Mammary epithelial cell (primary cell): ENCODE measurements at regions not wholly inside any gene's neighbourhood (a gene's known extent, or its start where the extent isn't known, plus 50 kb on each side); places are given as distances from the start of the nearest gene placed in this dataset.

Source experiments
- EZH2 ChIP-seq: IDR thresholded peaks from 2 replicates; pipeline ENCODE4 v1.6.1; 2012; ENCODE audit warnings: low read length, inconsistent platforms, borderline replicate concordance
- TF ChIP-seq, protein P1 (sequence below), 2 donors: IDR thresholded peaks in 1 of 2; conservative IDR thresholded peaks in 1 of 2; 2 replicates each; pipeline ENCODE4 v1.5.1; 2011 to 2012; ENCODE audit warnings: inconsistent platforms in 2 of 2, low read length in 2 of 2, mild to moderate bottlenecking in 2 of 2, control low read depth in 1 of 2, low read depth in 1 of 2; ENCODE audit not compliant: insufficient read depth in 1 of 2; ENCODE audit errors: extremely low read depth in 1 of 2

DNA sequence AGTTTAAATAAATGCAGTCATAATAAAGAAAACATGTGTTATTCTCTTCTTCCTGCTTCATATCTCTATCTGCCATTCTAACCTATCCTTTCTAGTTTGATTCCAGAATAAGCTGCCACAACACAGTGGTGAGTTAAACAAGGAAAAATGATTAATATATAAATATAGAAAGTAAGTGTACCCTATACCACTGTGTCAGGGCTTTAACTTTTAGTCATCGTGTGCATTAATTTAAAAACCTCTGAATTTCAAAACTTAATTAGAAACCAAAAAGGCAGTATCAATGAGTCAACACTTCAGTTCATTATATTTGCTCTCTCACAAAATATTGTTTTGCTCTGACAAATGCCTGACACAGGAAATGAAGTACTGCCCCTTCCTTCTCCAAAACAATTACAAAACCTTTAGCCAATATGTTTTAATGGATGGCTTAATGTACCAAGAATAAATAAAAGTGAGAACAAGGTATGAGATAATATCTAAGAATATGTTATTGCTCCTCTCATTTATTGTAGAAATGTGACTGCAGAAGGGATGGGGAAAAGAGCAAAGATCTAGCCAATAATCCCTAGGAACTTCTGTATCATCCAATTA is 634.8 kb downstream of the KCNT2 start:
- TF ChIP-seq EZH2: no peak
- TF ChIP-seq, protein P1, sequence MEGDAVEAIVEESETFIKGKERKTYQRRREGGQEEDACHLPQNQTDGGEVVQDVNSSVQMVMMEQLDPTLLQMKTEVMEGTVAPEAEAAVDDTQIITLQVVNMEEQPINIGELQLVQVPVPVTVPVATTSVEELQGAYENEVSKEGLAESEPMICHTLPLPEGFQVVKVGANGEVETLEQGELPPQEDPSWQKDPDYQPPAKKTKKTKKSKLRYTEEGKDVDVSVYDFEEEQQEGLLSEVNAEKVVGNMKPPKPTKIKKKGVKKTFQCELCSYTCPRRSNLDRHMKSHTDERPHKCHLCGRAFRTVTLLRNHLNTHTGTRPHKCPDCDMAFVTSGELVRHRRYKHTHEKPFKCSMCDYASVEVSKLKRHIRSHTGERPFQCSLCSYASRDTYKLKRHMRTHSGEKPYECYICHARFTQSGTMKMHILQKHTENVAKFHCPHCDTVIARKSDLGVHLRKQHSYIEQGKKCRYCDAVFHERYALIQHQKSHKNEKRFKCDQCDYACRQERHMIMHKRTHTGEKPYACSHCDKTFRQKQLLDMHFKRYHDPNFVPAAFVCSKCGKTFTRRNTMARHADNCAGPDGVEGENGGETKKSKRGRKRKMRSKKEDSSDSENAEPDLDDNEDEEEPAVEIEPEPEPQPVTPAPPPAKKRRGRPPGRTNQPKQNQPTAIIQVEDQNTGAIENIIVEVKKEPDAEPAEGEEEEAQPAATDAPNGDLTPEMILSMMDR (conservative IDR thresholded peaks at IDR 0.05 in 1 of 2, IDR thresholded peaks at IDR 0.05 in 1 of 2; ENCODE audit: extremely low read depth in 1 of 2, insufficient read depth in 1 of 2, low read depth in 1 of 2, low read length in 2 of 2): no peak
